HEK293T (cell line): ENCODE measurements at regions not wholly inside any gene's neighbourhood (a gene's known extent, or its start where the extent isn't known, plus 50 kb on each side); places are given as distances from the start of the nearest gene placed in this dataset.

Experiments used
- CTBP1 ChIP-seq: fragments of 450-650 bp; IDR thresholded peaks from 2 replicates; pipeline ENCODE4 v1.6.1; 2016; ENCODE audit warnings: borderline replicate concordance
- FOXA1 ChIP-seq: fragments of 450-650 bp; IDR thresholded peaks from 2 replicates; pipeline ENCODE4 v1.6.1; 2016; ENCODE audit warnings: mild to moderate bottlenecking
- FOXM1 ChIP-seq: fragments of 450-650 bp; IDR thresholded peaks from 2 replicates; pipeline ENCODE4 v1.6.1; 2017; ENCODE audit warnings: mild to moderate bottlenecking, borderline replicate concordance
- SP1 ChIP-seq: fragments of 450-650 bp; IDR thresholded peaks from 2 replicates; pipeline ENCODE4 v1.6.1; 2017
- SUZ12 ChIP-seq: fragments of 450-650 bp; IDR thresholded peaks from 2 replicates; pipeline ENCODE4 v1.6.1; 2016; ENCODE audit warnings: mild to moderate bottlenecking
- ZNF384 ChIP-seq: fragments of 450-650 bp; IDR thresholded peaks from 2 replicates; pipeline ENCODE4 v1.6.1; 2016

- no peak for TF ChIP-seq ZNF384
- TF ChIP-seq FOXA1: no peak
- TF ChIP-seq SP1: no peak
- no peak for TF ChIP-seq SUZ12
- no peak for TF ChIP-seq FOXM1
- TF ChIP-seq CTBP1: no peak
Measured at GRCh38 chr3:86178095-86178494, 812.9 kb downstream of the VGLL3 start.
